ENCODE measurements at regions not wholly inside any gene's neighbourhood (a gene's known extent, or its start where the extent isn't known, plus 50 kb on each side); places are given as distances from the start of the nearest gene placed in this dataset.

DNA sequence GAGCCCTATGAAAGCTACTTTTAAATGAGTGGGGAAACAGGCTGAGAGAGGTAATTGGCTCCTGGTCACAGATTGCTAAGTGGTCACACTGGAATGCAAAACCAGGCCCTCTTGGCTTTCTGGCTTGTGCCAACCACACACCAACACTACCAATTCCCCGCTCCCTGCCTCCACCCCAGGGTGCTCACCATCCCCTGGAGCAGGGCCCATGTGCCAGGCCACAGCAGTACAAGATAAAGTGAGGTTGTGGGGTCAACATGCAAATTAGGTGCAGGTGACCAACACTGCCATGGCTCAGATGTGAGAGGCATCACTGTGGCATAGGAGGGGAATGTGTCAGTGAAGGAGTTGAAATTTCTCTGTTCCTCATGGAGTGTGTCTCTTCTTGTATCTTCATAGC is 312.5 kb downstream of the MYCN start:
- Histone ChIP-seq H3K9ac (no peak overlapping the region), H3K4me2 (ENCODE audit: low read length) (no peak overlapping the region), H2AFZ (no peak overlapping the region), H3K79me2 (no peaks in the 10 kb centered on the region), H3K9me3 (ENCODE audit: control insufficient read depth, low read length) (no peaks in the 10 kb centered on the region), H3K36me3 (ENCODE audit: control insufficient read depth, insufficient read depth, low read length) (no peaks in the 10 kb centered on the region), H3K27ac (no peak overlapping the region), H3K4me3 (ENCODE audit: low read depth, low read length) (no peak overlapping the region), H3K4me1 (no peaks in the 10 kb centered on the region), H3K27me3 (ENCODE audit: control insufficient read depth, insufficient read depth, low read length) (no peaks in the 10 kb centered on the region)
- no peak for TF ChIP-seq CTCF (IDR thresholded peaks at IDR 0.05)

GRCh38 chr2:16252251-16252650 is 311.9 kb downstream of the MYCN start:
- Histone ChIP-seq H3K27ac (no peak overlapping the region), H3K27me3 (ENCODE audit: control insufficient read depth, insufficient read depth, low read length) (no peaks in the 10 kb centered on the region), H3K9me3 (ENCODE audit: control insufficient read depth, low read length) (no peaks in the 10 kb centered on the region), H3K4me3 (ENCODE audit: low read depth, low read length) (no peak overlapping the region), H3K79me2 (no peaks in the 10 kb centered on the region), H3K9ac (no peak overlapping the region), H3K36me3 (ENCODE audit: control insufficient read depth, insufficient read depth, low read length) (no peaks in the 10 kb centered on the region), H2AFZ (no peak overlapping the region), H3K4me2 (ENCODE audit: low read length) (no peak overlapping the region), H3K4me1 (no peaks in the 10 kb centered on the region)
- no peak for TF ChIP-seq CTCF (IDR thresholded peaks at IDR 0.05)

- Histone ChIP-seq H3K4me1 (no peaks in the 10 kb centered on the region), H3K9ac (no peak overlapping the region), H3K27ac (no peak overlapping the region), H3K4me2 (ENCODE audit: low read length) (no peak overlapping the region), H3K79me2 (no peaks in the 10 kb centered on the region), H3K9me3 (ENCODE audit: control insufficient read depth, low read length) (no peaks in the 10 kb centered on the region), H3K4me3 (ENCODE audit: low read depth, low read length) (no peak overlapping the region), H2AFZ (no peak overlapping the region), H3K36me3 (ENCODE audit: control insufficient read depth, insufficient read depth, low read length) (no peaks in the 10 kb centered on the region), H3K27me3 (ENCODE audit: control insufficient read depth, insufficient read depth, low read length) (no peaks in the 10 kb centered on the region)
- TF ChIP-seq CTCF (IDR thresholded peaks at IDR 0.05) = no peak
Measured at GRCh38 chr2:16251511-16252225, 311.3 kb downstream of the MYCN start.

GRCh38 chr2:16250886-16251285 is 310.5 kb downstream of the MYCN start:
- H3K79me2 ChIP-seq = no peaks in the 10 kb centered on the region
- H3K9ac ChIP-seq = no peak overlapping the region
- H3K27ac ChIP-seq = no peak overlapping the region
- no peak overlapping the region for H3K4me2 ChIP-seq (ENCODE audit: low read length)
- no peaks in the 10 kb centered on the region for H3K27me3 ChIP-seq (ENCODE audit: control insufficient read depth, insufficient read depth, low read length)
- H3K4me1 ChIP-seq = no peaks in the 10 kb centered on the region
- H3K4me3 ChIP-seq (ENCODE audit: low read depth, low read length) = no peak overlapping the region
- no peak overlapping the region for H2AFZ ChIP-seq
- no peaks in the 10 kb centered on the region for H3K9me3 ChIP-seq (ENCODE audit: control insufficient read depth, low read length)
- H3K36me3 ChIP-seq (ENCODE audit: control insufficient read depth, insufficient read depth, low read length) = no peaks in the 10 kb centered on the region
- no peak for TF ChIP-seq CTCF (IDR thresholded peaks at IDR 0.05)

- Histone ChIP-seq H3K36me3 (ENCODE audit: control insufficient read depth, insufficient read depth, low read length) (no peaks in the 10 kb centered on the region), H3K27me3 (ENCODE audit: control insufficient read depth, insufficient read depth, low read length) (no peaks in the 10 kb centered on the region), H3K27ac (no peak overlapping the region), H3K4me2 (ENCODE audit: low read length) (no peak overlapping the region), H3K9me3 (ENCODE audit: control insufficient read depth, low read length) (no peaks in the 10 kb centered on the region), H2AFZ (no peak overlapping the region), H3K4me1 (no peaks in the 10 kb centered on the region), H3K79me2 (no peaks in the 10 kb centered on the region), H3K4me3 (ENCODE audit: low read depth, low read length) (no peak overlapping the region), H3K9ac (no peak overlapping the region)
- no peak for TF ChIP-seq CTCF (IDR thresholded peaks at IDR 0.05)
Measured at GRCh38 chr2:16250466-16250865, 310.1 kb downstream of the MYCN start.
